ENCODE measurements at regions not wholly inside any gene's neighbourhood (a gene's known extent, or its start where the extent isn't known, plus 50 kb on each side); places are given as distances from the start of the nearest gene placed in this dataset.

GRCh38 chr5:112604732-112605630 is 132.7 kb upstream of the APC start:
- intact Hi-C loops (cut with DNase I), result no loop called here
- DNase-seq, result no peak
- ATAC-seq (ENCODE audit: poor library complexity), result peak; percentile 34

- no peak for DNase-seq
- no peak for ATAC-seq (ENCODE audit: poor library complexity)
- intact Hi-C loops (cut with DNase I), result no loop called here
These were observed 128.7 kb upstream of the APC start for GRCh38 chr5:112608975-112609374.

- ATAC-seq (ENCODE audit: poor library complexity), result no peak
- DNase-seq, result no peak
- intact Hi-C loops (cut with DNase I), result no loop called here
These were observed 125.0 kb upstream of the APC start for GRCh38 chr5:112612663-112613062.

GRCh38 chr5:112614285-112614684 is 123.4 kb upstream of the APC start:
- DNase-seq (no peak), ATAC-seq (ENCODE audit: poor library complexity) (no peak)
- intact Hi-C loops (cut with DNase I), result no loop called here

GRCh38 chr5:112614986-112615385 is 122.7 kb upstream of the APC start:
- DNase-seq (no peak), ATAC-seq (ENCODE audit: poor library complexity) (no peak)
- intact Hi-C loops (cut with DNase I), result no loop called here

- ATAC-seq (ENCODE audit: poor library complexity) (no peak), DNase-seq (no peak)
- intact Hi-C loops (cut with DNase I), result no loop called here
These were observed 120.7 kb upstream of the APC start for GRCh38 chr5:112616812-112617547.

- DNase-seq (no peak), ATAC-seq (ENCODE audit: poor library complexity) (no peak)
- intact Hi-C loops (cut with DNase I), result no loop called here
These were observed 112.4 kb upstream of the APC start for GRCh38 chr5:112625246-112625645.

- intact Hi-C loops (cut with DNase I), result no loop called here
- DNase-seq, result no peak
- peak; percentile 49 for ATAC-seq (ENCODE audit: poor library complexity)
These were observed 111.8 kb upstream of the APC start for GRCh38 chr5:112625689-112626438.

- intact Hi-C loops (cut with DNase I), result no loop called here
- ATAC-seq (ENCODE audit: poor library complexity) (no peak), DNase-seq (no peak)
These were observed 111.0 kb upstream of the APC start for GRCh38 chr5:112626715-112627114.

GRCh38 chr5:112628214-112628980 is 109.3 kb upstream of the APC start:
- no peak for DNase-seq
- ATAC-seq (ENCODE audit: poor library complexity), result no peak
- intact Hi-C loops (cut with DNase I), result no loop called here

GRCh38 chr5:112630246-112631009 is 107.3 kb upstream of the APC start:
- intact Hi-C loops (cut with DNase I), result no loop called here
- DNase-seq (no peak), ATAC-seq (ENCODE audit: poor library complexity) (no peak)

GRCh38 chr5:112634166-112634565 is 103.5 kb upstream of the APC start:
- intact Hi-C loops (cut with DNase I), result no loop called here
- no peak for ATAC-seq (ENCODE audit: poor library complexity)

GRCh38 chr5:112634796-112635195 is 102.9 kb upstream of the APC start:
- DNase-seq (no peak), ATAC-seq (ENCODE audit: poor library complexity) (no peak)
- intact Hi-C loops (cut with DNase I), result no loop called here

More at GRCh38 chr5:112634166-112634565, 103.5 kb upstream of the APC start:
- no peak for DNase-seq

- intact Hi-C loops (cut with DNase I), result no loop called here
- ATAC-seq (ENCODE audit: poor library complexity) (no peak), DNase-seq (no peak)
These were observed 102.4 kb upstream of the APC start for GRCh38 chr5:112635276-112635675.

GRCh38 chr5:112635771-112636731 is 101.6 kb upstream of the APC start:
- ATAC-seq (ENCODE audit: poor library complexity), result peak; percentile 30
- no peak for DNase-seq
- intact Hi-C loops (cut with DNase I), result no loop called here

GRCh38 chr5:112636751-112637150 is 100.9 kb upstream of the APC start:
- DNase-seq (no peak), ATAC-seq (ENCODE audit: poor library complexity) (no peak)
- intact Hi-C loops (cut with DNase I), result no loop called here

GRCh38 chr5:112637343-112637742 is 100.3 kb upstream of the APC start:
- intact Hi-C loops (cut with DNase I), result no loop called here
- DNase-seq (no peak), ATAC-seq (ENCODE audit: poor library complexity) (peak; percentile 87)

Data from Right ventricle myocardium superior (tissue), 1 donor.